HEK293T (cell line): ENCODE measurements at regions not wholly inside any gene's neighbourhood (a gene's known extent, or its start where the extent isn't known, plus 50 kb on each side); places are given as distances from the start of the nearest gene placed in this dataset.

Experiments
- BHLHE40 ChIP-seq: fragments of 450-650 bp; IDR thresholded peaks from 2 replicates; pipeline ENCODE4 v1.6.1; 2016; ENCODE audit warnings: mild to moderate bottlenecking, moderate library complexity, borderline replicate concordance
- ELF4 ChIP-seq: fragments of 450-650 bp; IDR thresholded peaks from 2 replicates; pipeline ENCODE4 v1.6.1; 2017; ENCODE audit warnings: antibody characterized with exemption
- FOXA1 ChIP-seq: fragments of 450-650 bp; IDR thresholded peaks from 2 replicates; pipeline ENCODE4 v1.6.1; 2016; ENCODE audit warnings: mild to moderate bottlenecking
- LEF1 ChIP-seq: fragments of 450-650 bp; IDR thresholded peaks from 2 replicates; pipeline ENCODE4 v1.6.1; 2017; ENCODE audit warnings: mild to moderate bottlenecking, borderline replicate concordance
- NFRKB ChIP-seq: fragments of 450-650 bp; IDR thresholded peaks from 2 replicates; pipeline ENCODE4 v1.6.1; 2016; ENCODE audit warnings: mild to moderate bottlenecking, moderate library complexity
- PKNOX1 ChIP-seq: fragments of 450-650 bp; IDR thresholded peaks from 2 replicates; pipeline ENCODE4 v1.6.1; 2016
- SUZ12 ChIP-seq: fragments of 450-650 bp; IDR thresholded peaks from 2 replicates; pipeline ENCODE4 v1.6.1; 2016; ENCODE audit warnings: mild to moderate bottlenecking
- ZNF384 ChIP-seq: fragments of 450-650 bp; IDR thresholded peaks from 2 replicates; pipeline ENCODE4 v1.6.1; 2016

- TF ChIP-seq SUZ12: no peak
- no peak for TF ChIP-seq BHLHE40
- no peak for TF ChIP-seq FOXA1
- TF ChIP-seq ZNF384: no peak
- no peak for TF ChIP-seq ELF4
- no peak for TF ChIP-seq NFRKB
- TF ChIP-seq PKNOX1: no peak
- no peak for TF ChIP-seq LEF1
Observed at GRCh38 chr13:112186091-112186490, 119.1 kb downstream of the SOX1 start.
